ENCODE measurements at regions not wholly inside any gene's neighbourhood (a gene's known extent, or its start where the extent isn't known, plus 50 kb on each side); places are given as distances from the start of the nearest gene placed in this dataset.
"Not testable (repeated sequence)": the region's sequence is repeated elsewhere in the genome, so short reads cannot be mapped to it uniquely, and the experiment has no call there.

DNA sequence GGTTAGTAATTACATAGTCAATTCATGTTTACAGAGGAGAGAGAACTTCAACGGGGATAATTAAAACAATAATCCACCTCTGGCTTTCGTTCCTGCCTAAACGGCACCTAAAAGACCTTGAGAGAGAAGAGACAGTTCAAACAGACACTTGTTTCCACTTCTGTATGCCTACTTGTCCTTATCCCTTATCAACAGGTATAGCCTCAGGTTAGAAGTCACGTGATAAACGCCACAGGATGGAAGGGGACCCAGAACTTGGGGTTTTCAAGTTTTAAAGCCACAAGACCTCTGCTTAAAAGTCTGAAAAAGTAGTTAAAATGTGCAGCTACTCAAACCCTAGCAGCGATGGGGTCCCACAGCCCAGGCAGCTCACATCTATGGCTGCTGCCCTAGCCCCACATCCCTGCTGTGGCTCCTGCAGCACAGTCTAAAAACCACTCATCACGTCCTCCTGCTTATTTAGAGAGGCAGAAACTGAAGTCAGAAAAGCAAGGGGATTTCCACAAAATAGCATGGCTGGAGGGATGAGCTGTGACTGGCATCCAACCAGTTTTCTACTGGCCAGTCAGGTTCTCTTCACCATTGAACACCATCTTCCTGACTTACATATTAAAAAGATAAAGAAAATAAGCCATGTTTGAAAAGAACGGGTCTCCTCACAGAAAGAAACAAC, 51.2 kb upstream of the SEC16B start:
- DNase-seq = no peak

DNA sequence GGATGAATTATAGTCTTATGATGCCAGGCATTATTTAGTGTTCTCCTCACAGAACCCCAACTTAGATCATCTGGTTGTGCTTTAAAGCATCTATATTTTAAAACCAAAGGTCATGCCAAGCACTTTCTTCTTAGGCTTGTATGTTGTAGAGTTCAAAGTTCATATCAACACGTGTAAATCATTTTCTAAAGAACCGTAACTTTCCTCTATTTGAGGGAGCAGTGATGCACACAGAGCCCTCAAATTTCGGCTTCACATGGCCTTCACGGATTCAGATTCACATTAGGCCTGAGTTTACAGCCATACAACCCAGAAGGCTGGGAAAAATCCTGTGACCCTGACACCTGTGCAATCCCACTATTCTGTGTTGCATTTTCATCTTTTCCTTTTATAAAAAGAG, 52.1 kb upstream of the SEC16B start:
- no peak for DNase-seq

DNA sequence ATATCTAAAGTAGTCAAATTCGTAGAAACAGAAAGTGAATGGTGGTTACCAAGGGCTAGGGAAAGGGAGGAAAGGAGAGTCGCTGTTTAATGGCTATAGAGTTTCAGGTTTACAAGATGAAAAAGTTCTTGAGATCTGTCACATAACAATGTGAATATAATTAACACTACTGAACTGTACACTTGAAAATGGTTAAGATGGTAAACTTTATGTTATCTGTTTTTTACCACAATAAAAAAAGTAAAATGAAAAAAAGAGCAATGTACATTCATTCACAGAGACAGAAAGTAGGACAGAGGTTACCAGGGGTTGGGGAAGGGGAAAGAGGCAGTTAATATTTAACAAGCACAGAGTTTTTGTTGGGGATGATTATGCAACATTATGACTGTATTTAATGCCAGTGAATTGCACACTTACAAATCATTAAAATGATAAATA, 53.3 kb upstream of the SEC16B start:
- DNase-seq = no peak

DNA sequence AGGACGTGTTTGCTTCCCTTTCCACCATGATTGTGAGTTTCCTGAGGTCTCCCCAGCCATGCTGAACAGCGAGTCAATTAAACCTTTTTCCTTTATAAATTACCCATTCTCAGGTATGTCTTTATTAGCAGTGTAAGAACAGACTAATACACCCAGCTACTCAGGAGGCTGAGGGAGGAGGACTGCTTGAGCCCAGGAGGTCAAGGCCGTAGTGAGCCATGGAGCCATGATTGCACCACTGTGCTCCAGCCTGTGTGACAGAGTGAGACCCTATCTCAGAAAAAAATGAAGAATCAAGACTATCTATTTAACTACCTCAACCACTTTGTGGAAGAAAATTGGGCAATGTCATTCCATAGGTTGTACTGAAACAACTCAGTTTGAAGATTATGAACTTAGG, 54.6 kb upstream of the SEC16B start:
- no peak for DNase-seq

DNA sequence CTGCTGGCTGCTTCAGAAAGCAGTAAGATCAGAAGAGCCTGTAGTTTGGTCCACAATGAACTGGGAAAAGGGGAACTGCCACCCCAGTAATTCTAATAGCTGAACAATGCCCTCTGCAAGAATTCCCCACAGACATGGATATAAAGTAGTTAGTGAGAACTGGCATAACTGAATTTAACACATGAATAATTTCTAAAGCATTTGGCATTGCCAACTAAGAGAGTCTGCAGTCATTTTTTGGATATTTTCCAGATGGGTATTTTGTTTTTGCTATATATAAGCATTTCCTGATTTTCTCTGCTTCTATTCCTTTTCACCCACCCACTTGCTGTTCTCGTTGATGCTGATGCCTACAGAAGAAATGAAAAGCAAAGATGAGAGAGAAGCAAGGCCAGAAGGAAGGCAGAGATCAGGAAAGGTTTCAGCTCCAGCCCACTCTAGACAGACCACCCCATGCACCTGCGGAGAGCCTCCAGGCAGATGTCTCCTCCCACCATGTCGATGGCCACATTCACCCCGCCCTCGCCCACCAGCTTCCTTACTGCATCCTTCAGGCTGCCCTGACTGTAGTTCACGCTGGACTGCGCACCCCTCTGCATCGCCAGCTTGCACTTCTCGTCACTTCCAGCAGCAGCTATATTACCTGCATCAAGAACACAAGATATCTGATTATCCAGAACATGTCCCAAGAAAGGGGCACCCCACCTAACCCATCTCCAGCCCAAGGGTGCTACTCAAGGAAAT, 55.9 kb upstream of the SEC16B start:
- no peak for DNase-seq

DNA sequence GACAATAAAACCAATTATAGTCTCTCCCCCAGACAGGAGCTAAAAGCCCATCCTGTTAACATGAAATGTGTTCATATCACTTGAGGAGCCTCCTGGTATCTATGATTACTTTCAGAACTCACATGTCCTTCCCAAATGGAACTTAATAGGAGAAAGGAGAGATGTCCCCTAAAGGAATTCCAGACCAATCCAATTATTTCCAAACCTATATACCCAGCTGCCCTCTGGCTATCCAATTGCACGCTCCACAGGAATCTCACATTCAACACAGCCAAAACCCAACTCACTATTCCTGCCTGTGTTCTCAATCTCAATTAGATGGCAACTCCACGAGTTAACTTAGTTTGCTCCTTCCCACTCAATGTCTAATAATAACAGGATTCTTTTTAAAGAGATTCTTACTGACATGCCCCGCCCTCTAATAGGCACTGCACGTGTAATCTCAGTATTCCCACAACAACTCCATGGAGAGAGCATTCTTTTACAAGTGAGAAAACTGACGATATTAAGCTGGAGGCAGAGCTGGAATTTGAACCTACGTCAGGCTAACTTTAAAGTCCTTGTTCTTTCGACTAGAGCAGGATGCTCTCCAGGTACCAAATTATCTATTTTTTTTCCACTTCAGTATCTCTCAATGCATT, 59.1 kb upstream of the SEC16B start:
- DNase-seq = no peak

DNA sequence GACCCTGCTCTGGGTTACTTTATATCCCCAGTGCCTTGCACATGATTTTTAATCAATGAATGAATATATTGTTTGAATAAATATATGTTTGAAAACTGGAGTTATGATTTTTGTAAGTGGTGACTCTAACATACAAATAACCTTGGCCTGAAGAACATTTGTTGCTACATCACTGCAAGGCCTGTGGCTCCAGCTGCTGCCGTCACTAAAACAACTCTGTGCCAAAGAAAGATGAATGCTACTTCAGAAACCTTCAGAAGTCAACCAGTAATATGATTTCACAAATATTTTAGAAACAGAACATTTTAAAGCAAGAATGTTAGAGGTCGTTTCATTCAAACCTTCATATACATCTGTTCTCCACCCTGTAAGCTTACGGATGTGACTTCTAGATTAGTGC, 60.6 kb upstream of the SEC16B start:
- DNase-seq = no peak

DNA sequence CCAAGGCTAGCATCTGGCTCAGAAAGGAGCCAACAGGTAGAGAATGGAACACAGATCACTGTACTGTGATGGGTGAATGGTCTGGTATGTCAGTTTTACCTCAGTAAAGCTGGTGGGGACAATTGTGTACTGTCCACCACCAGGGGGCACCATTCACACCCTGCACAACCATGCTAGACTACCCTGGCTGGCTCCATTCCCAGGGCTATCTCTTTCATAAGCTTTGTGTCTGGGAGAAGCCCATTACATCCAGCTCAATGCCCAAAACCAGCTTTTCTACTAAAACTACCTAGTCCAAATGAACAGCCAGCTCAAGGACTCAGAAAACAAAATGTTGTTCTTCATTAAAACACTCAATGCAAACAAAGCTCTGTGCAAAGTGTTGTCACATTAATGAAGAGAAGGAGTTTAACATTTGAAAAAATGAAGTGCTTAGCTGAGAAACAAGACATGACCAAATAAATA, 62.0 kb upstream of the RASAL2 start:
- peak in 1 of 5 donors; percentile 13 for DNase-seq

DNA sequence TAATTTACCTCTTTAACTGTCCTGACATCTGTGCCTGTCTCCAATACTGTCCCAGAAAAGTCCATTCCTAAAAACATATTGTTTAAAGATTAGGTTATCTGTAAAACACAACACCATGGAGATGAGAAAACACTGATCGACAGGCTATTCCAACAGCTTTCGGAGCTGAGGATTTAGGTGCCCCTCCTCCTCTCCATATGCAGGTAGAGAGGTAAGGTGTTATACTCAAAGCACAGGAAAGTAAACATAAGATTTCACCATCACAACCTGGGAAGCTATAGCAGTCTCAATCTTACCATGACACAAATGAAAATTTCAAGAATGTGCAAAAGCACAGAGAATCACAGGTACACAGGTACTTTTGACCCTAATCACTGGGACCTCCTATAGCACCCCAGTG, 60.9 kb upstream of the RASAL2 start:
- DNase-seq = no peak

DNA sequence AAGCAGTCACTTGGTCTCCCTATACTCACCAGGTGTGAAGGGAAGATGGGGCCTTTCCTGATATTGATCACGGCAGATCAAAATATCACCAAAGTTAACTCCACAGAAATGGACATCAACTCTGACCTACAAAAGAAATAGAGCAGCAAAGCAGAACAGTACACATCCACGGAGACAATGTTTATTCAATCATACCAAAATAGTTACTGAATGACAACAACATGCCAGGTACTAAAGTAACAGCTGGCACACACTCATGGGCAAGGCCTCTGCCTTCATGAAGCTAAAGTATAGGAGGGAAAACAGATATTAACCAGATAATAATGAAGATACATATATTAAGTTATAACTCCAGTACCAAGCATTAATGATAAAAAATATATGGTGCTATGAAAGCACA, 59.2 kb upstream of the RASAL2 start:
- no peak for DNase-seq

DNA sequence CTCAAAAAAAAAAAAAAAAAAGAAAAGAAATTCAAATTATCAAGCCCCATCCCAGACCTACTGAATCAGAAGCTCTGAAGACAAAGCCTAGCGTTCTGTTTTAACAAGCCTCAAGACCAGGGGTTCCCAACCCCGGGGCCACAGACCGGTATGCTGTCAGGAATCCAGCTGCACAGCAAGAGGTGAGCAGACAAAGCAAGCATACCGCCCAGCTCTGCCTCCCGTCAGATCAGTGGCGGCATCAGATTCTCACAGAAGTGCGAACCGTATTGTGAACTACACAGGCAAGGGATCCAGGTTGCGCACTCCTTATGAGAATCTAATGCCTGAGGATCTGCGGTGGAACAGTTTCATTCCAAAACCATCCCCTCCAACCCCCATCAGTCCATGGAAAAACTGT, 57.8 kb upstream of the RASAL2 start:
- DNase-seq = no peak

DNA sequence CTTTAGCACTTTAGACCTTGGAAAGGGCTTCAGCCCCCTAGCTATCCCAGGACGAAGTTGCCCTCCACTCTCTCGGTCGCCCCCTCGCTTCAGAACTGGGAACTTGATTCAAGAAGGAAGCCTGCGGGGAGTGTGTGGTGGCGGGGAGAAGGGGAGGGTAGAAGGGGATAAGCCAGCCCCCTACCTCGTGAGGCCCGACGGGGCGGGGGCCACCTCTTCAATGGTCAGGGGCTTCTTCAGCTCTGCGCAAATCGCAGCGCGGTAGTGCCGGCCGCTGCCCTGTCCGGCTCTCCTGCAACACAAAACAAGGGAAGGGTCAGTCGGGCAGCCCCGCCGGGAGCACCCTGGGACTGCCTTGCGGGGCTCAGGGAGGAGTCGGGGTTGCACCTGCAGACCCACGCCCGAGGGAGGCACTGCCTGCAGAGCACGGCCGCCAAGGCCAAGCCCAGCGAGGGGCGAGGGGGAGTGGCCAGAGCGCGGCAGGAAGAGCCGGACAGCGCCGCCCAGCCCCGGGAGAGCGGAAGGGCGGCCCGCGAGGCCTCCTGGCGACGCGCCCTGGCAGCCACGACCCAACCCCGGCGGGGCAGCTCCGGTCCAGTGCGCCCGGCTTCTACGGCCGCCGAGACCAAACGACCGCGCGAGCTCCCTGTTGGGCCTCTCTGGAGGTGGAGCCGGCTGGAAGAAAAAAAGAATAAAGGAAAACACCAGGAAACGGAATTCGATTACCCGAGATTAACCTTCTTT, 56.2 kb upstream of the RASAL2 start:
- DNase-seq = no peak

DNA sequence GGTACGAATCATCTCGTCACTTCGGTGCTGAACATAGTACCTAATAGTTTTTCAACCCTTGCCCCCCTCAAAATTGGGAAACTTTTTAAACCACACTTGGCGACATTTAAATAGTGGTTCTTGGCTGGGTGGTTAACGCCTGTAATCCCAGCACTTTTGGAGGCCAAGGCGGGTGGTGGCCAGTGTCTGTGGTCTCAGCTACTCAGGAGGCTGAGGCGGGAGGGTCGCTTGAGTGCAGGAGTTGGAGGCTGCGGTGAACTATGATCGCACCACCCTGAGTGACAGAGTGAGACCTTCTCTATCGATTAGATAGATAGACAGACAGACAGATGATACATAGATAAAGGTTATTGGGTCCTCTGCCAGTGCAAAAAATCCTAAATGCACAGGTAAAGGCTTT, 55.5 kb upstream of the RASAL2 start:
- DNase-seq = no peak

DNA sequence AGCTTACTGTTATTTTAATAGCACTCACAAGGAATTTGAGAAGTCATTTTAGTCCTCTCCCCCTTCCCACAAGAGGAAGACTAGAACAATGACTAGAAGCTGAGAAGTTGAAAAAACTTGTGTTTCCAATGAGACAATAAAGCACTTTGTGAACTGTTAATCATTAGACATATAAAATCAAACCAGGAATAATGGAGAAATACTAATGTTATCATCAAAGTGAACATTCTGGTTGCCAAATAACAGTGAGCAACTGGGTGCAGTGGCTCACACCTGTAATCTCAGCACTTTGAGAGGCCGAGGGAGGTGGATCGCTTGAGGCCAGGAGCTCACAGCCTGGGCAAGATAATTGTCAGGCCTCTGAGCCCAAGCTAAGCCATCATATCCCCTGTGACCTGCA, 54.0 kb upstream of the RASAL2 start:
- no peak for DNase-seq

DNA sequence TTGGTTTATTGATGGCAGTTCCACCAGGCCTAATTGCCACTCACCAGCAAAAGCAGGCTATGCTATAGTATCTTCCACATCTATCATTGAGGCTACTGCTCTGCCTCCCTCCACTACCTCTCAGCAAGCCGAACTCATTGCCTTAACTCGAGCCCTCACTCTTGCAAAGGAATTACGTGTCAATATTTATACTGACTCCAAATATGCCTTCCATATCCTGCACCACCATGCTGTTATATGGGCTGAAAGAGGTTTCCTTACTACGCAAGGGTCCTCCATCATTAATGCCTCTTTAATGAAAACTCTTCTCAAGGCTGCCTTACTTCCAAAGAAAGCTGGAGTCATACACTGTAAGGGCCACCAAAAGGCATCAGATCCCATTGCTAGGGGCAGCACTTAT, 50.0 kb upstream of the RASAL2 start:
- DNase-seq = not testable (repeated sequence)
